Bone marrow (tissue), 2 donors: ENCODE measurements at regions not wholly inside any gene's neighbourhood (a gene's known extent, or its start where the extent isn't known, plus 50 kb on each side); places are given as distances from the start of the nearest gene placed in this dataset.

Experiments
- DNase-seq, 2 donors: peaks; one replicate each; lab custom pipeline; 2025; lab: John Stamatoyannopoulos, UW

DNA sequence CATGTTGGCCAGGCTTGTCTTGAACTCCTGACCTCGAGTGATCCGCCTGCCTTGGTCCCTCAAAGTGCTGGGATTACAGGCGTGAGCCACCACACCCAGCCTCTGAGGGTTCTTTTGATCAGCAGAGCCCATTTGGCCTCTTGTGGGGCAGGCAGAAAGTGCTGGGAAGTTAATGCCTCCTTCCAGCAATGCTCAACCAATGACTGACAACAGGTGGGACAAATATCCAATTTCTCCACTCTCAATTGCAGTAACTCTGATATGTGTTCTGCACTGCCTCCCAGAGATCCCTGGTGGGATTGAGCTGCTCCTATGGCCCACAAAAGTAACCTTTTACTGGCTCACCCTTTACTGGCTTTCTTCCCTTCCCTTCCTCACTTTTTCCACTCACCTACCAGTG lies 79.9 kb upstream of the APC start:
- DNase-seq, result no peak

DNA sequence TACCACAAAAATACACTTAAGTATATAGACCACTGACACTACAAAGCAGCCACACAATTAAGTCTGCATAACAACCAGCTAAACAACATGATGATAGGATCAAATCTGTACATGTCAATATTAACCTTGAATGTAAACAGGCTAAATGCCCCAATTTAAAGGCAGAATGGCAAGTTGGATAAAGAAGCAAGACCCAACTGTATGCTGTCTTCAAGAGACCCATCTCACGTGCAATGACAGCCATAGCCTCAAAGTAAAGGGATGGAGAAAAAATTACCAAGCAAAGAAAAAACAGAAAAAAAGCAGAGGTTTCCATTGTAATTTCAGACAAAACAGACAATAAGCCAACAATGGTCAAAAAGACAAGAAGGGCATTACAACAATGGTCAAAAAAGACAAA lies 77.3 kb upstream of the APC start:
- no peak for DNase-seq

DNA sequence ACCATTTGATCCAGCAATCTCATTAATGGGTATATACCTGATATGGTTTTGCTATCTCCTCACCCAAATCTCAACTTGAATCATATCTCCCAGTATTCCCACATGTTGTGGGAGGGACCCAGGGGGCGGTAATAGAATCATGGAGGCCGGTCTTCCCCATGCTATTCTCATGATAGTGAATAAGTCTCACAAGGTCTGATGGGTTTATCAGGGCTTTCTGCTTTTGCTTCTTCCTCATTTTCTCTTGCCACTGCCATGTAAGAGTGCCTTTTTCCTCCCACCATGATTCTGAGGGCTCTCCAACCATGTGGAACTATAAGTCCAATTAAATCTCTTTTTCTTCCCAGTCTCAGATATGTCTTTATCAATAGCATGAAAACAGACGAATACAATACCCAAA lies 74.5 kb upstream of the APC start:
- no peak for DNase-seq

DNA sequence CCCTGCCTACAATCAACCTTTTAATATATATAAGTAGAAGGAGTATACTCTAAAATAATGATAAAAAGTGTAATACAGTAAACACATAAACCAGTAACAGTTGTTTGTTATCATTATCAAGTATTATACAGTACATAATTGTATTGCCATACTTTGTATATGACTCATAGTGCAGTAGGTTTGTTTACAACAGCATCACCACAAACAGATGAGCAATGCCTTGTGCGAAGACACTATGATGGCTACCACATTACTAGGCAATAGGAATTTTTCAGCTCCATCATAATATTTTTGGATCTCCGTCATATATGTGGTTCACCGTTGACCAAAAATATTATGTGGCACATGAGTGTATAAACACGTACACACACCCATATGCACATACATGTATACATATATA lies 69.7 kb upstream of the APC start:
- no peak for DNase-seq

DNA sequence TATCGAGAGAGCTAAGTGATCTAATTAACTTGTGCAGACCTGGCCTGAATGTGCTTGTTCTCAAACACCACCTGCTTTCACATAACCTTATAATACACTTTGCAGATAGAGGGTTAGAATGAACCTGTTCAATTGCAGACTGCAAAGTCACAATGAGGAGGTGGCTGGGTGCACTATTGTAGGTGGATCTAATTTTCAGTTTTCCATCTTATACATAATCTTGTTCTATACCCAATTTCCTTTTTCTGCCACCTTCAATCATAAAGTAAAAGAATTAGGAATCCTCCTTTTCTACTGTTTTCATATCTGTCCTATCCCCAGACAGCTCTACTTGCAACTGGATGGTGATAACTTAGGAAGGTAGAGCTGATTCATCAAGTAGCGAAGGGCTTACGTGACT lies 68.8 kb upstream of the APC start:
- DNase-seq, result no peak

DNA sequence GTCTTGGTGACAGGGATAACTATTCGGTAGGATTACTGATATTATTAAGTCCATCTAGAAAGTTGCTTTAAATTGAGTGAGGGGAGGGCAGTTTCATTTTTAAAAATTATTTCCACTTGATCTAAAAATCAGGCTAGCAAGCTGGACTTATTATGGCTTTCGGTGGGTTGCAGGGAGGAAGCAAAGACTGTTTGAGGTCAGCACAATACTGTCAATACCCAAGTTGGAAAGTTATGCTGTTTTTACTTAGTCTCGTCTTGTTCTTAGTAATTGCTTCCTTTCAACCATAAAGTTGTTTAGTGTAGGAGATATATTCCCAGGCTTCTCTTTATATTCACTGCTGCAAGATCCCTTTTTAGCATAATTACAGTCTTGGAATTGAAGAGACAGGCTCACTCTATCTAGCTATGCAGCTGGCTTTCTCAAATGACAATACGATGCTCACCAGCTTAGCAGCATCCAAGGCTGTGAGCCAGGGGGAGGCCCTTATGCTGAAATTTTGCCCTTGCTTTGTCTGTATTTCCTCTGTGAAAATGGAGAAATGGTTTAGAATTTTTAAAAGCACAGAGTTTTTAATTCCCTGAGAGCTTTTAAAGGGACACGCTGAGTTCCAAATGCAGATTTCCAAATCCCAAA lies 68.2 kb upstream of the APC start:
- DNase-seq, result no peak

DNA sequence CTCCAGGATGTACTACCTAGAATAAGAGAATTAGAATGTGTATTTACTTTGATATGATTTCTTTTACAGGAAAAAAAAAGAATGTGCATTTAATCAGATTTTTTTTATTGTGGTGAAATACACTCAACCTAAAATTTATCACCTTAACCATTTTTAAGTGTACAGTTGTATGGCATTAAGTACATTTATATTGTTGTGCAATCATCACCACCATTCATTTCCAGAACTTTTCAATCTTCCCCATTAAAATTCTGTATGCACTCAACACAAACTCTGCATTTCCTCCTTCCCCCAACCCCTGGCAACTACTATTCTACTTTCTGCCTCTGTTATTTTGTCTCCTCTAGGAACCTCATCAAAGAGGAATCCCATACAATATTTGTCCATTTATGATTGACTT lies 66.0 kb upstream of the APC start:
- no peak for DNase-seq

DNA sequence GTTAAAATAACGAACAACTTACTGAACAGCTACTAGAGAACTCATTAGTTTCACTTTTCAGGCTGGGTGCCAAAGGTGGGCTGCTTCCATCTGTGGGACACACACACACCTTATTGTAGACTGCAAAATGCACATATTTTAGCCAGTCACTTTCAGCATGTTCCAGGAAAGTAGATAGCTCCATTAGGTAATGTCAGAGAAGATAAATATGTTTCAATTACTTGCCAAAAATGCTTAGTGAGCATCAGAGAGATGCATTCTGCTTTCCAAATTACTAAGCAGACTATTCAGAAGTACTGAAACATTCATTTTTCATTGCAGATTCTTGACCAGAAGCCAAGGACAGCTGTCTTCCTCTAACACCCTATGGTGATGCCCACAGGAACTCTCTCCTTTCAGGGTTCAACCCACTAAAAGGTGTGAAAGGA lies 56.2 kb upstream of the APC start:
- no peak for DNase-seq

DNA sequence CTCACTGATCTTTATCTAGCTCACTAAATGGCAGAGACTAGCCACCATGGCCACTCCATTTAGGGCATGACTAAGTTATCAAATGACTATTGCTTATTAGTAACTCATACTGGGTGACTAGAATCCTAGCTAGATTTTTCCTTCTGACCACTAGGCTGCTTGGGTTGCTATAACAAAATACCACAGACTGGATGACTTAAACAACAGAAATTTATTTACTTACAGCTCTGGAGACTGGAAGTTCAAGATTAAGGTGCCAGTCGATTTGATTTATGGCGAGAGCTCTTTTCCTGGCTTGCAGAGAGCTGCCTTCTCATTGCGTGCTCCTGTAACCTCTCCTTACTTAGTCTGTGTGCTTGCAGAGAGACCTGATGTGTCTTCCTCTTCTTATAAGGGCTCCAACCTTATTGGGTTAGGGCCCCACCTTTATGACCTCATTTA lies 55.0 kb upstream of the APC start:
- no peak for DNase-seq

DNA sequence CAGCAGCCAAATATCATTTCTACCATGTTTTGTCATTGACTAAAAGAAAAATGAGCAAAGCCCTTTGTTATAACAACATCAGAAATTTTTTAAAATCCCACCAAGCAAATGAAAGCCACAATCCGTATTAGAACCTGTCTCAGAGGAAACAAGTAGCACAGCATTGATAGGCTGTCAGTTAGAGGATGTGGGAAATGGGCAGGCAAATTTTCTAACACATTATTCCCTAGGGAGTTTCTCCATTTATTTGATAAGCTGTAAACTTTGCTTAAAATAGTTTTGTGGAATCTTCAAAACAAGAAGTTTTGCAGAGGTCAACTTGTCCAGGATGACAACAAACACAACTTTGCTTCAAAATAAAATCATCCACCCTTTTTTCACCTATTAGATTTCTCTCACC lies 53.6 kb upstream of the APC start:
- no peak for DNase-seq

DNA sequence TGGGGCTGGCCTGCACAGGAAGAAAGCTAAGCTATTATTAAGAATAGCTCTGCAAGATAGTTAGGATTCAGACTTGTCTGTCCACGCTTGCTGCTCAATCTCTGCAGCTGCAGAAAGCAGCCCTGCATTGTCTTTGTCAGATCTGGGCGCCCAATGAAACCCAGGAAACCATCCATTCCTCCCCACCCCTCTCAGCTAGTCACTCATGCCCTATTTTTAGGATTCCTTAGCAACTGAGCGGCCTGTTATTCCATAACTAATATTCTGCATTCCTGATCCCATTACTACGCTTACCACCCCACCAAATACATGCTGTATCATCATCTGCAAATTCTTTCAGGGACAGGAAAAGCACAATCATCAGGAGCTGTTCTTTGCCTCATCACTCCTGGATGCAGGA lies 52.9 kb upstream of the APC start:
- DNase-seq, result no peak

DNA sequence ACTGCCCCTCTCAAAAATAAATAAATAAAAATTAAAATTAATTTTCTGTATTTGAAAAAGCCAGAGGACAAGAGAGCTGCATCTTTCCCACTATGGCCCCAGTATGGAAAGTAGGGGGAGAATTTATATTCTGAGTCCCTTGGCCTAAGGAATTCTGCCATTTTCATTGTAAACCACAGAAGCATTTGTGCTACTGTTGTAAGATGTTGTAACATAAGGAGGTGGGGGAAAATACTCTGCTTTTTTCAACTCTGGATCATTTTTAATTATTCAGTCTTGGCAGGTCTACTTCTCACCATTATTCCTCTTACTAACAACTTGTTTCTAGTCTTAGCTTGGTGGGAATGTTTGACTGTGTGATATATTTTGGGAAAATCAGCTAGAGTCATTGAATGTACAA lies 52.3 kb upstream of the APC start:
- DNase-seq, result no peak

DNA sequence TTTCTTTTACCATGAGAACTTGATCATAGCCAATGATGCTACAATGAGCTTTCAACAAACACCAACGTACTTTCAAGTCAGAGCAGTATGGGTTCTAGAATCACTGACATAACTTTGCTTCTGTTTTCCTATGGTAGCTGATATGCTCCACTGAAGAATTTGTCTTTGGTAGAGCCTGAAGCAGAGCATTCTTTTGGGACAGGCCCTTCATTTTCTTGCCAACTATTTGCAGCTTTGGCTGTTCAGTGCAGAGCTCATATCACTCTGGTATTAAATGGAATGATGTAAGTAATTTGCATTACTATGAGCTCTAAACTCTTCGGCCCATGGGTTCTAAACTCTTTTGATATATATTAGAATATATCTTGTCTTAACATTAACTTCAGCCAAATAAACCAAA lies 51.8 kb upstream of the APC start:
- DNase-seq, result no peak

DNA sequence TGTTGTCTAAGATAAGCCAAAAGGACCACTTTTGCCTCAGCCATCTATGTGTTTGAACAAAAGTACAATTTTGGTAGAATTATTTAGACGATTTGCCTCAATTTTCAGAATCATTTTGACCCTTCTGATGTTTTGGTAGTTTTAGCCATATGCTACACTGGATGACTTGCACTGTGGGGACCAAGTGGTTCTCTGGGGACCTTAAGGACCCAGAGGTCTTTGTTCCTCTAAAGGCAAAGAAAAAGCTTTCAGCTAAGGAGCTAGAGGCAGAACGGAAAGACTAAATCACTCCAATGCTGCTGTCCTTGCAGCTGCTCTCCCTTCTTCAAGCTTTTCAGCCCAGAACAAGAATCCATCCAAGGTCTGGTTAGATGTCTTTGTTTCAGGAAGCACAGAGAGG lies 51.0 kb upstream of the APC start:
- no peak for DNase-seq

DNA sequence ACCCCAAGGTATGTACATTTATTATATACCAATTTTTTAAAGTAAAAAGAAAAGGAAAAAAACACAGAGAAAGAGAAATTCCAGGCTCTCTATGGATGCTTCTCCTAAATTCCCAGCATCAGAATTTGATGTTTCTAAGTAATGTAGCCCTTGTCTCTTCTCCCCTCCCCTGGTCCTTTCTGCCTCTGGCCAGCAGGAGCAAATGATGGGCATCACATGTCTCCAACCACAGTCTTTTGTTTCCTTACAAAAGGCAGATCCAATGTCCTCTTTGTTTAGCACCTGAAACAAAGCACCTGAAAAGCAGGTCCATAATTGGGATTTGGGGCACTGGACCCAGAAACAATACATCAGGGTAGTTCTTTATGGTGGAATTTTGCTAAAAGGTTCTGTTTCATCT lies 50.4 kb upstream of the APC start:
- no peak for DNase-seq
